Fibroblast of skin of right quadriceps (primary cell): ENCODE measurements at regions not wholly inside any gene's neighbourhood (a gene's known extent, or its start where the extent isn't known, plus 50 kb on each side); places are given as distances from the start of the nearest gene placed in this dataset.
"Not testable (repeated sequence)": the region's sequence is repeated elsewhere in the genome, so short reads cannot be mapped to it uniquely, and the experiment has no call there.

Source experiments
- DNase-seq: peaks from one replicate; pipeline ENCODE4 v3.0.0-alpha.2; 2013

DNA sequence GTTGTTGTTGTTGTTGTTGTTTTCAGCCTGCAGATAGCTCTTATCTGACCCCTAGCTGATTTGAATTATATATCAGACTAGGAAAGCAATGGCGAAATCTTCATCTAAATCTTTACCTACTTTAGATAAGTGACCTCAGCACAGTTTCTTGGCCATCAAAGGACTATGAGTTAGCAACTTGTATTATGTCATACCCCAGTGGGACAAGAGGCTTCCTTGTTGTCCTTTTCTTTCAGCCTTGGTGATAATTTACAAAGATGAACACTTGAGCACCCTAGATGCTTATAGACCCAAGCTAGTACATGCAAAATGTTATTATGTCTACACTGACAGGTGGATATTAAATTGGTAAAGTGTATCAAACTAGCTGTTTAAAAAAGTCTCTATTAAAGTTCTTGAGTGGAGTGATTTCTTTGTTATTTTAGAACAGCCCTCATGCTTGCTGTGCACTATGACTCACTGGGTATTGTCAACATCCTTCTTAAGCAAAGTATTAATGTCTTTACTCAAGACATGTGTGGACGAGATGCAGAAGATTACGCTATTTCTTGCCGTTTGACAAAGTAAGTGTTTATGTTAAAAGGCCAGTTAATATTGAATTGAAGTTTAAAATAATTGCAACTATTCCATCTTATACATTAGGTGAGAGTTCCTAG is 56.6 kb upstream of the ZNF519 start:
- not testable (repeated sequence) for DNase-seq
